H9 (cell line): ENCODE measurements at regions not wholly inside any gene's neighbourhood (a gene's known extent, or its start where the extent isn't known, plus 50 kb on each side); places are given as distances from the start of the nearest gene placed in this dataset.

Experiments used
- DNase-seq: peaks from one replicate; pipeline ENCODE4 v3.0.0-alpha.2; 2017
- H2AFZ ChIP-seq: one replicate; pipeline ENCODE4 v1.6.1; 2013; ENCODE audit warnings: mild to moderate bottlenecking, low read length, control low read depth, moderate library complexity
- H2AK5ac ChIP-seq: 2 replicates; pipeline ENCODE4 v1.6.1; 2013; ENCODE audit warnings: low read length, control low read depth, mixed read lengths; ENCODE audit not compliant: insufficient read length
- H2BK120ac ChIP-seq: one replicate; pipeline ENCODE4 v1.6.1; 2013; ENCODE audit warnings: low read depth, mild to moderate bottlenecking, low read length, control low read depth, inconsistent platforms; ENCODE audit not compliant: poor library complexity, severe bottlenecking
- H2BK12ac ChIP-seq: 2 replicates; pipeline ENCODE4 v1.6.1; 2013; ENCODE audit warnings: low read length, control low read depth, mixed read lengths, low read depth; ENCODE audit not compliant: insufficient read length
- H2BK15ac ChIP-seq: 2 replicates; pipeline ENCODE4 v1.6.1; 2013; ENCODE audit warnings: low read depth, low read length, control low read depth
- H2BK20ac ChIP-seq: one replicate; pipeline ENCODE4 v1.6.1; 2013; ENCODE audit warnings: low read depth, mild to moderate bottlenecking, low read length, control low read depth, inconsistent platforms; ENCODE audit not compliant: poor library complexity, severe bottlenecking
- H2BK5ac ChIP-seq: 2 replicates; pipeline ENCODE4 v1.6.1; 2013; ENCODE audit warnings: low read length, control low read depth, mixed read lengths; ENCODE audit not compliant: insufficient read length
- H3K14ac ChIP-seq: 2 replicates; pipeline ENCODE4 v1.6.1; 2013; ENCODE audit warnings: low read length, control low read depth; ENCODE audit not compliant: insufficient read depth
- H3K18ac ChIP-seq: 2 replicates; pipeline ENCODE4 v1.6.1; 2013; ENCODE audit warnings: low read depth, mild to moderate bottlenecking, mixed read lengths, low read length, control low read depth; ENCODE audit not compliant: insufficient read length
- H3K23ac ChIP-seq: 2 replicates; pipeline ENCODE4 v1.6.1; 2013; ENCODE audit warnings: low read length, control low read depth, mixed read lengths, low read depth; ENCODE audit not compliant: insufficient read length
- H3K23me2 ChIP-seq: 2 replicates; pipeline ENCODE4 v1.6.1; 2013; ENCODE audit warnings: low read depth, mild to moderate bottlenecking, mixed read lengths, low read length, control low read depth; ENCODE audit not compliant: insufficient read length, poor library complexity, severe bottlenecking
- H3K27ac ChIP-seq: 2 replicates; pipeline ENCODE4 v1.5.1; 2013; ENCODE audit warnings: low read length, control low read depth, mixed read lengths, low read depth; ENCODE audit not compliant: insufficient read length
- H3K27me3 ChIP-seq: 2 replicates; pipeline ENCODE4 v1.6.1; 2013; ENCODE audit warnings: low read length, control low read depth, inconsistent platforms; ENCODE audit not compliant: insufficient read depth
- H3K4ac ChIP-seq: 2 replicates; pipeline ENCODE4 v1.6.1; 2013; ENCODE audit warnings: low read depth, mild to moderate bottlenecking, control low read depth, inconsistent platforms, low read length, moderate library complexity
- H3K4me1 ChIP-seq: 2 replicates; pipeline ENCODE4 v1.6.1; 2013; ENCODE audit warnings: low read length, control low read depth, inconsistent platforms; ENCODE audit not compliant: insufficient read depth
- H3K4me2 ChIP-seq: 2 replicates; pipeline ENCODE4 v1.6.1; 2013; ENCODE audit warnings: low read length, control low read depth, mixed read lengths; ENCODE audit not compliant: insufficient read length, insufficient read depth
- H3K56ac ChIP-seq: 2 replicates; pipeline ENCODE4 v1.6.1; 2013; ENCODE audit warnings: low read depth, mild to moderate bottlenecking, mixed read lengths, low read length, control low read depth; ENCODE audit not compliant: insufficient read length
- H3K79me1 ChIP-seq: 2 replicates; pipeline ENCODE4 v1.6.1; 2013; ENCODE audit warnings: low read depth, mild to moderate bottlenecking, moderate library complexity, low read length, control low read depth, inconsistent platforms; ENCODE audit not compliant: insufficient read depth, poor library complexity, severe bottlenecking
- H3K79me2 ChIP-seq: 2 replicates; pipeline ENCODE4 v1.6.1; 2013; ENCODE audit warnings: low read length, control low read depth, inconsistent platforms; ENCODE audit not compliant: insufficient read depth
- H3K9ac ChIP-seq: 2 replicates; pipeline ENCODE4 v1.6.1; 2013; ENCODE audit warnings: low read length, control low read depth, mixed read lengths; ENCODE audit not compliant: insufficient read length; ENCODE audit errors: extremely low read depth
- H3K9me3 ChIP-seq: one replicate; pipeline ENCODE4 v1.6.1; 2013; ENCODE audit warnings: low read depth, low read length, inconsistent platforms; ENCODE audit not compliant: control insufficient read depth
- H3T11ph ChIP-seq: one replicate; pipeline ENCODE4 v1.6.1; 2013; ENCODE audit warnings: mild to moderate bottlenecking, low read length, control low read depth, inconsistent platforms
- H4K20me1 ChIP-seq: one replicate; pipeline ENCODE4 v1.6.1; 2013; ENCODE audit not compliant: control insufficient read depth, insufficient read length, insufficient read depth
- H4K5ac ChIP-seq: 2 replicates; pipeline ENCODE4 v1.6.1; 2013; ENCODE audit warnings: low read depth, mild to moderate bottlenecking, mixed read lengths, low read length, control low read depth; ENCODE audit not compliant: insufficient read length
- H4K8ac ChIP-seq: replicated peaks from 2 replicates; pipeline ENCODE4 v1.6.1; 2013; ENCODE audit warnings: low read length, control low read depth, mixed read lengths, low read depth; ENCODE audit not compliant: insufficient read length
- H4K91ac ChIP-seq: 2 replicates; pipeline ENCODE4 v1.6.1; 2013; ENCODE audit warnings: low read depth, mild to moderate bottlenecking, moderate library complexity, mixed read lengths, low read length, control low read depth; ENCODE audit not compliant: insufficient read length
- H3K27ac Mint-ChIP-seq, 3 experiments: 2 replicates in 2 of 3; 3 replicates in 1 of 3; pipeline ENCODE4 v1.8.0; 2020 to 2021; ENCODE audit warnings: mixed read lengths in 3 of 3, mild to moderate bottlenecking in 1 of 3, moderate library complexity in 1 of 3
- H3K27me3 Mint-ChIP-seq: 2 replicates; pipeline ENCODE4 v1.8.0; 2021; ENCODE audit warnings: low read depth, mild to moderate bottlenecking, moderate library complexity, mixed read lengths
- H3K36me3 Mint-ChIP-seq, 3 experiments: 2 replicates in 2 of 3; 3 replicates in 1 of 3; pipeline ENCODE4 v1.8.0; 2020 to 2021; ENCODE audit warnings: low read depth in 3 of 3, mixed read lengths in 3 of 3; ENCODE audit not compliant: insufficient read depth in 1 of 3
- H3K4me1 Mint-ChIP-seq, 2 experiments: 2 replicates each; pipeline ENCODE4 v1.8.0; 2020; ENCODE audit warnings: mixed read lengths in 2 of 2
- H3K4me3 Mint-ChIP-seq, 2 experiments: 2 replicates in 1 of 2; 3 replicates in 1 of 2; pipeline ENCODE4 v1.8.0; 2020 to 2021; ENCODE audit warnings: mild to moderate bottlenecking in 2 of 2, mixed read lengths in 2 of 2, moderate library complexity in 1 of 2
- H3K9me3 Mint-ChIP-seq, 2 experiments: 2 replicates in 1 of 2; 3 replicates in 1 of 2; pipeline ENCODE4 v1.8.0; 2020; ENCODE audit warnings: mild to moderate bottlenecking in 2 of 2, mixed read lengths in 2 of 2, moderate library complexity in 1 of 2
- WGBS: extraction: QIAGEN DNeasy Blood & Tissue Kit; methylation state at CpG from one replicate; pipeline ENCODE4 v1.1.7; 2013; ENCODE audit warnings: missing lambda C conversion rate, low lambda C conversion rate, mixed read lengths; ENCODE audit not compliant: insufficient read length; ENCODE audit errors: extremely low coverage; 5-methylcytosine and 5-hydroxymethylcytosine counted together
- TF ChIP-seq, protein P1 (sequence below): fragments of 200-600 bp; sonication (generic); conservative IDR thresholded peaks from 3 replicates; pipeline ENCODE4 v1.8.0; 2021; ENCODE audit warnings: antibody characterized with exemption, mild to moderate bottlenecking

DNA sequence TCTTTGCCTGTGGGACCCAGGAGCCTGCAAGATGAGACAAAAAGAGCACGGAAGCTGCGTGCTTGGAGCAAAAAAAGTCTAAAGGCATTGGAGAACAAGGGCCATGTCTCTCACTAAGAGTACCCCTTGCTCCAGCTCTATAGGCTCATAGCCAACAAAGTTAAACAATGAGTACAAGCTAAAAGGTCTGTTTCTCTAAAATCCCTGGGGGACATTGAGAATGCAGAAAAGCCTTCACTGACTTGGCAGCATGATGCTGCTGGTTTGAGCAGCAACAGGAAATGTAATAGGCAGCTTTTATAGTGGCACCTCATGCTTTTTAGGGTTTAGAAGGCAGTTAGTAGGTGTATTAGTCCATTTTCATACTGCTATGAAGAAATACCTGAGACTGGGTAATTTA lies 287.5 kb downstream of the SMARCA2 start:
- no peak overlapping the region for H3K18ac ChIP-seq
- no peak overlapping the region for H4K8ac ChIP-seq
- no peak overlapping the region for H3K4me3 Mint-ChIP-seq
- no peaks in the 10 kb centered on the region; the same call in 1 of the 2 replicates for H3K27me3 Mint-ChIP-seq
- peaks cover 0 to 9% of the 10 kb centered on the region in 2 experiments; a peak in 2 of 4 replicates for H3K4me1 Mint-ChIP-seq
- H4K91ac ChIP-seq, result no peak overlapping the region
- H3K9me3 ChIP-seq, result no peaks in the 10 kb centered on the region
- no peak overlapping the region for H3K9ac ChIP-seq
- no peak overlapping the region for H2BK120ac ChIP-seq
- H3K27ac Mint-ChIP-seq, result 0 out of 7 replicates have a peak overlapping the region, but pooled peaks of 1 of the 3 experiments have one; percentile 31
- H2BK15ac ChIP-seq, result no peak overlapping the region
- H2AK5ac ChIP-seq, result no peak overlapping the region
- H3K4me2 ChIP-seq, result no peak overlapping the region
- no peak overlapping the region for H4K5ac ChIP-seq
- no peak overlapping the region for H3K4ac ChIP-seq
- DNase-seq, result no peak
- H2AFZ ChIP-seq, result no peak overlapping the region
- H3T11ph ChIP-seq, result no peak overlapping the region
- peaks cover 6 to 19% (median 8%) of the 10 kb centered on the region in 3 experiments; a peak in 6 of 7 replicates for H3K36me3 Mint-ChIP-seq
- no peaks in the 10 kb centered on the region for H3K27me3 ChIP-seq
- no peak overlapping the region for H3K23ac ChIP-seq
- no peaks in the 10 kb centered on the region; the same call in 1 of the 2 replicates for H3K4me1 ChIP-seq
- no CpG with 5 or more reads among the region's 2 CpGs for WGBS
- TF ChIP-seq, protein P1, sequence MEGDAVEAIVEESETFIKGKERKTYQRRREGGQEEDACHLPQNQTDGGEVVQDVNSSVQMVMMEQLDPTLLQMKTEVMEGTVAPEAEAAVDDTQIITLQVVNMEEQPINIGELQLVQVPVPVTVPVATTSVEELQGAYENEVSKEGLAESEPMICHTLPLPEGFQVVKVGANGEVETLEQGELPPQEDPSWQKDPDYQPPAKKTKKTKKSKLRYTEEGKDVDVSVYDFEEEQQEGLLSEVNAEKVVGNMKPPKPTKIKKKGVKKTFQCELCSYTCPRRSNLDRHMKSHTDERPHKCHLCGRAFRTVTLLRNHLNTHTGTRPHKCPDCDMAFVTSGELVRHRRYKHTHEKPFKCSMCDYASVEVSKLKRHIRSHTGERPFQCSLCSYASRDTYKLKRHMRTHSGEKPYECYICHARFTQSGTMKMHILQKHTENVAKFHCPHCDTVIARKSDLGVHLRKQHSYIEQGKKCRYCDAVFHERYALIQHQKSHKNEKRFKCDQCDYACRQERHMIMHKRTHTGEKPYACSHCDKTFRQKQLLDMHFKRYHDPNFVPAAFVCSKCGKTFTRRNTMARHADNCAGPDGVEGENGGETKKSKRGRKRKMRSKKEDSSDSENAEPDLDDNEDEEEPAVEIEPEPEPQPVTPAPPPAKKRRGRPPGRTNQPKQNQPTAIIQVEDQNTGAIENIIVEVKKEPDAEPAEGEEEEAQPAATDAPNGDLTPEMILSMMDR, result no peak
- H3K27ac ChIP-seq, result no peak overlapping the region
- peaks cover 7 to 12% of the 10 kb centered on the region in 2 experiments; a peak in 4 of 5 replicates for H3K9me3 Mint-ChIP-seq
- H4K20me1 ChIP-seq, result no peaks in the 10 kb centered on the region
- no peak overlapping the region for H2BK20ac ChIP-seq
- H3K23me2 ChIP-seq, result no peaks in the 10 kb centered on the region
- no peak overlapping the region for H2BK5ac ChIP-seq
- H3K14ac ChIP-seq, result no peak overlapping the region
- H3K56ac ChIP-seq, result no peak overlapping the region
- H3K79me1 ChIP-seq, result no peaks in the 10 kb centered on the region
- H2BK12ac ChIP-seq, result no peak overlapping the region
- H3K79me2 ChIP-seq, result no peaks in the 10 kb centered on the region
